CD4-positive, alpha-beta T cell treated with Interleukin-17A for 1 hour (primary cell): ENCODE measurements at regions not wholly inside any gene's neighbourhood (a gene's known extent, or its start where the extent isn't known, plus 50 kb on each side); places are given as distances from the start of the nearest gene placed in this dataset.
"Not testable (repeated sequence)": the region's sequence is repeated elsewhere in the genome, so short reads cannot be mapped to it uniquely, and the experiment has no call there.

Source experiments
- DNase-seq: peaks from one replicate; pipeline ENCODE4 v3.0.0-alpha.2; 2020

DNA sequence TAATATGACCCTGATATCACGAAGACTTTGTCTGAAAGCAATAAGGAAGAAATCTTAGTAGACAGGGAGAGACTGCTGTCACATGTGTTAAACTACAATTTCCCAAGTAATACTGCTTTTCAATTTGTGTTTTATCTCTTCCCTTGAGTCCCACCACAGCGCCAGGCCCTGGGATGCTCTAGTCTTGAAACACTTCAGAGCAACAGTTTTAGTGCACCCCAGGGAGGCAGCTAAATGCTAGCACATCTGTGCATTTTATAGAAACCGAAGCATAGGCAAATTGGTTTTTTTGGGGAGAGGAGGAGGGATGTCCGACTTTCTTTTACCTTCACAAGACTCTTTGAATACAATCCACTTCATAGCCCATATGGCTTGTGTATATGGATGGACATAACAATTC lies 550.0 kb upstream of the SYT4 start:
- DNase-seq = no peak

- no peak for DNase-seq
Observed at GRCh38 chr18:43830303-43830702, 553.0 kb upstream of the SYT4 start.

GRCh38 chr18:43830947-43831346 lies 553.7 kb upstream of the SYT4 start:
- no peak for DNase-seq

- DNase-seq = no peak
Observed at GRCh38 chr18:43846299-43846698, 569.0 kb upstream of the SYT4 start.

GRCh38 chr18:43847164-43848091 lies 570.1 kb upstream of the SYT4 start:
- no peak for DNase-seq

GRCh38 chr18:43849831-43850230 lies 572.5 kb upstream of the SYT4 start:
- DNase-seq = not testable (repeated sequence)

GRCh38 chr18:43855376-43855775 lies 578.1 kb upstream of the SYT4 start:
- no peak for DNase-seq

DNA sequence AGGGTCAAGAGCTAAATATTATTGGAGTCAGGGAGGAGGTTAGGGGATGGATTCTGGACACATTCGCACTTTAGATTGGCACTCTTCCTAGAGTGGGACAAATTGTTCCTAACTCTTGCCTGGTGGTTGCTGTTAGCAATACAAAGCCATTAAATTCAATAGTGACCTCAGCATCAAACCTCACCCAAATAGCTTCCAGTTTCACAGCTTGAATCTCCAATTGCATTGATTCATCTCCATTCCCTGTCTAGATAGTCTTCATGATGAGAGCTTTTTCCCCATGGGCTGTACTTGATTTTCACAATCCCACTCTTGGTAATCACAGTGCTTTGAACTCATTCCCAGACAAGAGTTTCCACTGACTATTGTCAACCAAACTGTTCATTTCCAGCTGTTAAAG lies 585.9 kb upstream of the SYT4 start:
- DNase-seq = no peak

GRCh38 chr18:43866696-43867095 lies 589.4 kb upstream of the SYT4 start:
- DNase-seq = no peak

DNA sequence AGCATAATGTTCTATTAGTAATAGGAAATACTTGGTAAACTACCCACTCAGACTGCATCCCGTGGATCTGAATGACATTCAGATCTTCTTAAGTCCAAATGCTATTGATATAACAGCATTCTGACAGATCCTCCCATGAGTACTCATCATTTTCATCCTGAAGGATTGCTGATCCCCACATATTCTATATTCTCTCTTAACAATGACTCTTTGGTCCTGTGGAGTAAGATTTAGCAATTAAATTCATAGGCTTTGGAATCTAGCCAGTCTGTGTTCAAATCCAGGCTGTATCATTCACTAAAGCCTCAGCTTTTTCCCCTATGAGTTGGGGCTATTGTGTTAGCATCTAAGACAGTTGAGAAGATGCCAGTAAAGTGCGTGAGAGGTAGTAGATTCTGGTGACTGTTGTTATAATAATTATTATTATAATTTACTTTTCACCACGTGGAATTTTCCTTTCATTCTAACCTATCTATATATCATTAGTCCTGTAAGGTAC lies 591.3 kb upstream of the SYT4 start:
- no peak for DNase-seq

DNA sequence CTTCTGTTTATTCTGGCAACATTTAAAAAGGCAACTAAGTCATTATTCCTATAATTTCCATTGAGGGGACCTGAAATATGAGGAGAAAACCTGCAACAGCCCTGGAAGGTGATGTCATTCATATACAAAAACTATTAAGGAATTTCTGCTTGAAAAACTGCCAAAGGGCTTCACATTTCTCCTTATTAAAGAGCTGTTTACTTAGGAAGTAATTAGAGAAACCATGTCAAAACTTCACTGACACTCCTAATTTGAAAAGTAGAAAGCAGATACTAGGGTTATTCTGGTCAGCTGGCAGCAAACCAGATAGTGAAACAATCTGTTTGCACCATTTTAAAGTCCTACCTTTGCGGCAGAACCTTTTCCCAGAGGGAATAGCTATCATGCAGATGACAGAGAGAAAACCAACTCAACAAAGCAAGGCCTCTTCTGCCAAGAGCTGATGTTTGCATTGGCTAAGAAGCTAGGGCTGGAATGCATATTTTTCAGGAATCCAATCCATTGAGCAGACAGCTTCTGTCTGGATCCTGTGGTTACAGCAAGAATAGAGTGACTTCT lies 592.2 kb upstream of the SYT4 start:
- DNase-seq = no peak

DNA sequence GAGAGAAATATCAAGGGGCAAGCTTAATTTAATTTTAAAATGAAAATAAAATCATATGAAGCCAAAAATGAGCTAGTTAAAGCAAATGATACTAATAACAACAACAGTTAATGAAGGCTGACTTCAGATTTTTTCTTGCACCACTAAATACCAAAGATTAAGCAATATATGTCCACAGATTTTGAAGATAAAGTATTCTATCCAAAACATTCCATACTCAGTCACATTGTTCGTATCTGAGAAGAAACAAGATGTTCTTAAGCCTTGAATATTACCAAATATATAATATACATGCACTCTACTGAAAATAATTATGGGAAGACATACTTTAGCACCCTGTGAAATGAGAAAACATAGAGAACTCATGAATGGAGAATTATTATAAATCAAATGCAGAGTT lies 593.3 kb upstream of the SYT4 start:
- DNase-seq = no peak

DNA sequence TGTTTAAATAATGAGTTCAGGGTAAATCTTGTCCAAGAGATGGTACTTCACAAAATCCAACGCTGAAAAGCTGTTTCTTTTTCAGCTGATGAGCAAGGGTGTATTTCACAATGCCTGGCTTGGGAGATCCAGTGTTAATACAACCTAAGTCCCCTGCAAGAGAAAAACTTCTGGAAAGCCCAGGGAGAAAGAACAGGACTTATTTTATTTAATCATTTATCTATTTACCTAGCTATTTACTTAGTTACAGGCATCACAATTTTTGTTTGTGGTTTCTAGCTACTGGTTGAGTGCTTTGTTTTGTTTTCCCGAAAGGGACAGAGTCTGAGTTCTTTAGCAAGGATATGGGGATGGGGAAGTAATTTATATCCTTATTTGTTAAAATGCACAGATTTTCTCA lies 598.2 kb upstream of the SYT4 start:
- no peak for DNase-seq

GRCh38 chr18:43876286-43876685 lies 599.0 kb upstream of the SYT4 start:
- no peak for DNase-seq

DNA sequence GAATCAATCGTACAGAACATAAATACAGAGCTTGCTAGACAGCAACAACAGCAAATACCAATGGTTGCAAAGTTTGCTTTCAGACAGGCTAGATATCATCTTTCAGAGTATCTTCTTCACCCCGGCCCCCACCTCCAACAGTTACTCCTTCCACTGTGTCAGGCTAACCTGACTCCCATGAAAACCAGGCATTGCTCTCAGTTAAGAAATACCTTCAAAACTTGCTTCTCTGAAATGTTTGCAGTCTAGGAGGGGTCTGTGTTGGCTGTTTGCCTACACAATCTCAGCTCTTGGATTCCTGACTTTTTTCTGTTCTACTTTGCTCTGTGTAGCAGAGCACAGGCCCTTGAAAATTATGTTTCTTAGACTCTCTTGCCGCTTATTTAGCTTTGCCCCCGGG lies 599.5 kb upstream of the SYT4 start:
- no peak for DNase-seq

GRCh38 chr18:43877616-43878321 lies 600.5 kb upstream of the SYT4 start:
- no peak for DNase-seq

- no peak for DNase-seq
Observed at GRCh38 chr18:43879415-43879814, 602.1 kb upstream of the SYT4 start.

DNA sequence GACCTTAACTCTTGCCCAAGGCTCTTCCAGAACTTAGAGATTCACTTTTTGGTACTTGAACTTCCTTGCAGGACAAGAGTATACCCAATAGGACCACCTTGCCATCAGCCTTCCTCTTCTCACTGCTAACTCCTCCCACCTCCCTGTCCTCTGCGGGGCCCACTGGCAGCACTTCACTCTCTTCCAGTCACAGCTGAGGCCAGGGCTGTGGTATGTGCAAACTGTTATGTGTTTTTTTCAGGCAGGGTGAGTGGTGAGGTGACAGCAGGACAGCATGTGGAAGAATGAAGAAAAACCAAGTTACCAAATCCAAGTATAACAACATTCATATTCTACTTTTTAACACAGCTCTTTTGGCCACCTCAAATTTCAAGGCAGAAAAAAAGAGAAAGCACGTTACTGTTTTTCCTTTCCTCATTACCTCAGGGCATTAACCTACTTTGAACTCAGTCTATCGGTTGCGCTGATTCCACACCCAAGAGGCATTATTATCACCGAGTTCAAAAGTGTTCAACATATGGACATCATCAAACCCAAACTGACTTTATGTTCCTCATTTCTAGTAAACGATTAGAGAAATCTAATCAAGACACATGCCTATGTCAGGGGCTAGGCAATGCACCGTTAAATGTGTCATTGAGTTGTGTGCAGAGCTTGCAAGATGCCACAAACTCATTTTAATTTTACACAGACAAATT lies 605.2 kb upstream of the SYT4 start:
- DNase-seq = no peak

DNA sequence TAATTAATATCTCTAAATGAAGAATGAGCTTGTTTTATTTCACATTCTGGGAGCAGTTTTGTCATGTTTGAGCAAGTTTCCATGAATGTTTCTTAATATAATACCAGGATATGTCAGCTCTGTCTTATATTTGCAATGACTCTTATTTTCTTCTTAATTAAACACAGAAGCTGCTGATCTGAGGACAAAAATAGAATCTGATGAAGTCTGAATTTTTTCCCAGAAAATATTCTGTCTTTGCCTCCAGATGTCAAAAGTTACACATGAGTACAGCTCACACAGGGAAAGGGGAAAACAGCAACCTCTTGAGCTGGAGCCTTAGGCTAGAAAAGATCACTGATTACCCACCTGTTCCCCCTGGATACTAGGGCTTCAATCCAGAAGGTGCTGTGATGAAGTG lies 606.6 kb upstream of the SYT4 start:
- no peak for DNase-seq

DNA sequence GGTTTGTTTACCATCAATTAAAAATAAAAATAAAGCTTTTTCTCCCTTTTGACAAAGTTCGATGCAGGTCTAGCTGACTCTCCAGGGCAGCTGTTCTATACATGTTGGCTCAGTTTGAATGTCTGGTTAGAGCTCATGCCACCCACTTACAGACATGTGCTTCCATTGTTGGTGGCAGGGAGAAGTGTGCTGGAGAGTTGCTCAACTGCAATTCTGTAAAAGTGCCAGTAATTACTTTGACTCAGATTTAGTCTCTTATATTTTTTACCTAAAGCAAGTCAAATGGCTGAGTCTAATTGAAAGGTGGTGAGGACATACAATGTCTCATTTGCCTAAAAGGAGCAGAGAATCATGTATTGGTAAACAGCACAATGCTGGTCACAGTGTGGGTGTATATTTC lies 609.1 kb upstream of the SYT4 start:
- no peak for DNase-seq

DNA sequence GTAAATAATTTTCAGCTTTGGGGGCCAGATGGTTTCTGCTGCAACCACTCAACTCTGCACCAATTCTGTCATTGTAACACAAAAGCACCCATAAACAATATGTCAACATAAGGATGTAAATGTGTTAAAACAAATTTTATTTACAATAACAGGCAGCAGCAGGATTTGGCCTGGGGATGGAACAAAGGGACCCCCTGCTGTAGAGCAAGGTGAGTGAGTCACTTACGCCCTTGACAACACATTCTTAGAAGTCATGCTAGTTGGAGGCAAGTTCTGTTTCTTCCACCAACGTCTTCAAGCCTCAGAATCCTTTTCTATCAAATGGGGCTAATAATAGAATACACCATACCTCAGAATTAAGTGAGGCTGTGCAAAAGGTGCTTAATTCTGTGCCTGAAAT lies 610.2 kb upstream of the SYT4 start:
- DNase-seq = no peak

DNA sequence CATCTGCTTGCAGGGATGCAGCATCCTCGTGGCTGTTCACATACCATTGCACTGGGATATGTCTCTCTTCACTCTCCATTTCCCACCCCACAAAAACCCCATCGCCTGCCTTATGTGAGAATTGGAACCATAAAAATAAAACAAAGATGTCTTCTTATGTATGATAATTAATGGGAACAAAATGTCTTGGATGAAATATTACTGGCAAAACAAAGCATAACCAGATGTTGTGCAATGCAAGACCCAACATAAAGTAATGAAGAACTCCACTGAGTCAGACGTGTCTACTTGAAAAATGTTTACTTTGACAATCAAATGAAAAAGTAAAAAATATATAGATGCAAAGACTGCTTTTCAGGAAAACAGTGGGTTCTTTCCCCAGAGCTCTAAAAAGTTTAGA lies 611.3 kb upstream of the SYT4 start:
- DNase-seq = no peak

- DNase-seq = no peak
Observed at GRCh38 chr18:43893001-43893637, 615.8 kb upstream of the SYT4 start.
